IMR-90 (cell line): ENCODE measurements at regions not wholly inside any gene's neighbourhood (a gene's known extent, or its start where the extent isn't known, plus 50 kb on each side); places are given as distances from the start of the nearest gene placed in this dataset.

ENCODE experiments used
- ATAC-seq: fragments of 200-7000 bp; cut with Tn5 transposase; 2 replicates; pipeline ENCODE4 v1.9.1; 2020; ENCODE audit warnings: low read depth, mild to moderate bottlenecking, moderate library complexity
- BruUV-seq: library from RNA; stranded (reverse); fragments of 400-500 nt; replicated peaks from 2 replicates; lab custom pipeline; 2021; lab: Mats Ljungman, UMichigan
- CTCF ChIA-PET: fragments of 300-600 bp; formaldehyde crosslinking; extraction: SDS; loops from one replicate; lab custom pipeline; 2021; ENCODE audit warnings: antibody characterized with exemption; lab: Yijun Ruan, JAX
- POLR2A ChIA-PET: fragments of 300-600 bp; sonication (Branson Sonifier 250); formaldehyde crosslinking; loops from one replicate; lab custom pipeline; 2022; ENCODE audit warnings: antibody characterized with exemption; ENCODE audit not compliant: unreplicated experiment; lab: Charles Lee
- DNase-seq: peaks from one replicate; pipeline ENCODE4 v3.0.0; 2013
- H2AFZ ChIP-seq: replicated peaks from 2 replicates; pipeline ENCODE3; 2013; ENCODE audit warnings: low read length, mild to moderate bottlenecking; ENCODE audit not compliant: poor library complexity
- H2AK5ac ChIP-seq: 2 replicates; pipeline ENCODE4 v1.6.1; 2013; ENCODE audit warnings: low read depth, low read length, inconsistent platforms
- H2AK9ac ChIP-seq: replicated peaks from 2 replicates; pipeline ENCODE3; 2013; ENCODE audit warnings: mild to moderate bottlenecking, low read depth, low read length, moderate library complexity; ENCODE audit not compliant: poor library complexity
- H2BK120ac ChIP-seq: 2 replicates; pipeline ENCODE4 v1.6.1; 2013; ENCODE audit warnings: low read depth, low read length, inconsistent platforms
- H2BK15ac ChIP-seq: 3 replicates; pipeline ENCODE4 v1.6.1; 2013; ENCODE audit warnings: low read depth, low read length, inconsistent platforms
- H2BK20ac ChIP-seq: 2 replicates; pipeline ENCODE4 v1.6.1; 2013; ENCODE audit warnings: low read depth, mild to moderate bottlenecking, inconsistent platforms, low read length, moderate library complexity
- H2BK5ac ChIP-seq: 2 replicates; pipeline ENCODE4 v1.6.1; 2013; ENCODE audit warnings: mild to moderate bottlenecking, low read depth, low read length, inconsistent platforms; ENCODE audit not compliant: poor library complexity, severe bottlenecking
- H3K14ac ChIP-seq: replicated peaks from 2 replicates; pipeline ENCODE4 v1.6.1; 2013; ENCODE audit warnings: low read depth, low read length, inconsistent platforms
- H3K18ac ChIP-seq: 2 replicates; pipeline ENCODE4 v1.6.1; 2013; ENCODE audit warnings: low read depth, low read length, control low read depth
- H3K23ac ChIP-seq: 2 replicates; pipeline ENCODE4 v1.6.1; 2013; ENCODE audit warnings: low read depth, low read length, inconsistent platforms
- H3K27ac ChIP-seq: 2 replicates; pipeline ENCODE4 v1.5.1; 2013; ENCODE audit warnings: mild to moderate bottlenecking, control low read depth, low read length; ENCODE audit not compliant: insufficient read depth
- H3K27me3 ChIP-seq: 2 replicates; pipeline ENCODE4 v1.6.1; 2013; ENCODE audit warnings: low read length; ENCODE audit not compliant: control insufficient read depth, insufficient read depth
- H3K36me3 ChIP-seq: 2 replicates; pipeline ENCODE4 v1.6.1; 2013; ENCODE audit warnings: low read length, mixed read lengths; ENCODE audit not compliant: control insufficient read depth, insufficient read depth
- H3K4ac ChIP-seq: 2 replicates; pipeline ENCODE4 v1.6.1; 2013; ENCODE audit warnings: low read depth, low read length, inconsistent platforms
- H3K4me1 ChIP-seq: 2 replicates; pipeline ENCODE4 v1.6.1; 2013; ENCODE audit warnings: low read length, mixed read lengths; ENCODE audit not compliant: control insufficient read depth, insufficient read depth
- H3K4me2 ChIP-seq: 2 replicates; pipeline ENCODE4 v1.6.1; 2013; ENCODE audit warnings: low read depth, mild to moderate bottlenecking, control low read depth, low read length, moderate library complexity
- H3K4me3 ChIP-seq: 2 replicates; pipeline ENCODE4 v1.5.1; 2013; ENCODE audit warnings: low read depth, mild to moderate bottlenecking, control low read depth, low read length, moderate library complexity; ENCODE audit not compliant: insufficient read depth
- H3K56ac ChIP-seq: 2 replicates; pipeline ENCODE4 v1.6.1; 2013; ENCODE audit warnings: low read length, inconsistent platforms; ENCODE audit not compliant: insufficient read depth; ENCODE audit errors: extremely low read depth
- H3K79me1 ChIP-seq, 2 experiments: 2 replicates each; pipeline ENCODE4 v1.6.1; 2013; ENCODE audit warnings: low read length in 2 of 2, inconsistent platforms in 1 of 2, low read depth in 1 of 2
- H3K9ac ChIP-seq: 2 replicates; pipeline ENCODE4 v1.6.1; 2013; ENCODE audit warnings: low read depth, low read length, control low read depth
- H3K9me1 ChIP-seq: 2 replicates; pipeline ENCODE4 v1.6.1; 2013; ENCODE audit warnings: low read length, inconsistent platforms; ENCODE audit not compliant: insufficient read depth
- H3K9me3 ChIP-seq: 2 replicates; pipeline ENCODE4 v1.6.1; 2013; ENCODE audit warnings: low read length; ENCODE audit not compliant: control insufficient read depth, insufficient read depth
- H4K20me1 ChIP-seq: 2 replicates; pipeline ENCODE4 v1.6.1; 2013; ENCODE audit warnings: low read length, inconsistent platforms; ENCODE audit not compliant: insufficient read depth
- H4K5ac ChIP-seq: 2 replicates; pipeline ENCODE4 v1.6.1; 2013; ENCODE audit warnings: mild to moderate bottlenecking, low read depth, low read length, control low read depth
- H4K8ac ChIP-seq, 2 experiments: 2 replicates each; pipeline ENCODE4 v1.6.1; 2013; ENCODE audit warnings: low read depth in 2 of 2, low read length in 2 of 2, control low read depth in 1 of 2, inconsistent platforms in 1 of 2
- H4K91ac ChIP-seq: 2 replicates; pipeline ENCODE4 v1.6.1; 2013; ENCODE audit warnings: low read depth, low read length, inconsistent platforms; ENCODE audit not compliant: insufficient read depth
- BHLHE40 ChIP-seq: fragments of 150-350 bp; IDR thresholded peaks from 2 replicates; pipeline ENCODE4 v1.6.1; 2016; ENCODE audit warnings: mild to moderate bottlenecking, low read depth, low read length
- CEBPB ChIP-seq: IDR thresholded peaks from 2 replicates; pipeline ENCODE4 v1.6.1; 2012; ENCODE audit warnings: low read depth, low read length, improper control_type of control experiment
- CHD1 ChIP-seq: IDR thresholded peaks from 2 replicates; pipeline ENCODE4 v1.6.1; 2012; ENCODE audit warnings: low read depth, low read length, improper control_type of control experiment
- CTCF ChIP-seq: conservative IDR thresholded peaks from 2 replicates; pipeline ENCODE4 v1.5.1; 2012; ENCODE audit warnings: mild to moderate bottlenecking, low read depth, low read length, improper control_type of control experiment
- ELK1 ChIP-seq: fragments of 150-350 bp; IDR thresholded peaks from 2 replicates; pipeline ENCODE4 v1.6.1; 2016; ENCODE audit warnings: low read depth, mild to moderate bottlenecking, low read length, moderate library complexity, borderline replicate concordance
- FOS ChIP-seq: fragments of 150-350 bp; IDR thresholded peaks from 2 replicates; pipeline ENCODE4 v1.6.1; 2016; ENCODE audit warnings: low read depth, low read length
- MAFK ChIP-seq: IDR thresholded peaks from 2 replicates; pipeline ENCODE4 v1.6.1; 2012; ENCODE audit warnings: low read depth, low read length, improper control_type of control experiment
- MAZ ChIP-seq: IDR thresholded peaks from 2 replicates; pipeline ENCODE4 v1.6.1; 2012; ENCODE audit warnings: low read depth, mild to moderate bottlenecking, low read length, improper control_type of control experiment, moderate library complexity, borderline replicate concordance
- MXI1 ChIP-seq: IDR thresholded peaks from 2 replicates; pipeline ENCODE4 v1.6.1; 2012; ENCODE audit warnings: low read depth, mild to moderate bottlenecking, low read length, moderate library complexity, borderline replicate concordance
- NFE2L2 ChIP-seq: fragments of 150-350 bp; IDR thresholded peaks from 2 replicates; pipeline ENCODE4 v1.6.1; 2016; ENCODE audit warnings: low read depth, mild to moderate bottlenecking, low read length
- POLR2A ChIP-seq: IDR thresholded peaks from 2 replicates; pipeline ENCODE4 v1.6.1; 2012; ENCODE audit warnings: mild to moderate bottlenecking, low read depth, low read length
- RAD21 ChIP-seq: IDR thresholded peaks from 2 replicates; pipeline ENCODE4 v1.6.1; 2012; ENCODE audit warnings: low read length, improper control_type of control experiment
- RCOR1 ChIP-seq: IDR thresholded peaks from 2 replicates; pipeline ENCODE4 v1.6.1; 2012; ENCODE audit warnings: mild to moderate bottlenecking, low read length, improper control_type of control experiment; ENCODE audit not compliant: insufficient replicate concordance
- RFX5 ChIP-seq: IDR thresholded peaks from 2 replicates; pipeline ENCODE4 v1.8.0; 2012; ENCODE audit warnings: low read depth, mild to moderate bottlenecking, low read length, moderate library complexity
- SMC3 ChIP-seq: fragments of 150-350 bp; IDR thresholded peaks from 2 replicates; pipeline ENCODE4 v1.6.1; 2016; ENCODE audit warnings: low read depth, mild to moderate bottlenecking, antibody characterized with exemption, low read length, moderate library complexity
- USF2 ChIP-seq: fragments of 150-350 bp; IDR thresholded peaks from 2 replicates; pipeline ENCODE4 v1.6.1; 2017; ENCODE audit warnings: mild to moderate bottlenecking, antibody characterized with exemption, low read length, low read depth
- WGBS, 2 experiments: methylation state at CpG; one replicate each; pipeline versions ENCODE4 v1.1.5 to v1.1.7; 2013; ENCODE audit warnings: missing lambda C conversion rate in 2 of 2; ENCODE audit not compliant: insufficient read length in 1 of 2; ENCODE audit errors: extremely low coverage in 2 of 2; 5-methylcytosine and 5-hydroxymethylcytosine counted together
- dilution Hi-C: fragments of 300-500 bp; cut with HindIII; formaldehyde crosslinking; loops from one replicate; pipeline ENCODE4 v1.14.3; 2018; ENCODE audit warnings: low sequenced_read_pairs; ENCODE audit not compliant: unreplicated experiment
- in situ Hi-C: fragments of 300-500 bp; cut with MboI; formaldehyde crosslinking; loops from 3 replicates; pipeline ENCODE4 v1.14.3; 2019; ENCODE audit warnings: low sequenced_read_pairs, inconsistent platforms, mixed read lengths
- intact Hi-C: fragments of 100-400 bp; cut with micrococcal nuclease; formaldehyde crosslinking; loops from 2 replicates; pipeline ENCODE4 v1.10.0; 2022

- Histone ChIP-seq H3K9me3 (no peaks in the 10 kb centered on the region), H2BK20ac (no peak overlapping the region), H4K5ac (no peak overlapping the region), H2AK5ac (no peak overlapping the region), H3K9me1 (no peaks in the 10 kb centered on the region), H3K79me1 (no peaks in the 10 kb centered on the region), H2BK120ac (no peak overlapping the region), H2BK5ac (no peak overlapping the region), H4K20me1 (no peaks in the 10 kb centered on the region), H4K8ac (no peak overlapping the region), H2AK9ac (no peak overlapping the region), H3K56ac (no peak overlapping the region), H3K27ac (no peak overlapping the region), H4K91ac (no peak overlapping the region), H2BK15ac (no peak overlapping the region), H3K18ac (no peak overlapping the region), H3K4ac (no peak overlapping the region), H3K9ac (no peak overlapping the region), H3K36me3 (no peaks in the 10 kb centered on the region), H3K4me3 (no peak overlapping the region), H3K4me2 (no peak overlapping the region), H3K27me3 (peaks cover 2% of the 10 kb centered on the region; the same call in 1 of the 2 replicates), H3K23ac (no peak overlapping the region), H2AFZ (no peak overlapping the region), H3K4me1 (no peaks in the 10 kb centered on the region), H3K14ac (no peak overlapping the region)
- DNase-seq, result no peak
- dilution Hi-C loops, result no loop called here
- in situ Hi-C loops, result no loop called here
- no CpG with 5 or more reads among the region's 2 CpGs for WGBS, 2 experiments
- no TSS peak for BruUV-seq
- ATAC-seq, result no peak
- TF ChIP-seq MAZ (no peak), NFE2L2 (no peak), CEBPB (no peak), CTCF (no peak), POLR2A (no peak), MAFK (no peak), RFX5 (no peak), FOS (no peak), BHLHE40 (no peak), USF2 (no peak), CHD1 (no peak), RAD21 (no peak), RCOR1 (no peak), ELK1 (no peak), MXI1 (no peak), SMC3 (no peak)
- intact Hi-C loops, result loop anchor here (10.0 kb wide), 1 partner anchor 447 kb away; no protein-coding TSS in a partner anchor
- POLR2A ChIA-PET, result no interaction called here
- CTCF ChIA-PET, result interaction anchor here (1.0 to 1.9 kb wide), 2 partner anchors 68 to 194 kb away, joined by 3 to 4 read pairs; no protein-coding TSS in a partner anchor
Measured at GRCh38 chr2:71992036-71992435, 155.6 kb downstream of the CYP26B1 start.
